Endothelial cell of umbilical vein (primary cell): ENCODE measurements at regions not wholly inside any gene's neighbourhood (a gene's known extent, or its start where the extent isn't known, plus 50 kb on each side); places are given as distances from the start of the nearest gene placed in this dataset.
"Not testable (repeated sequence)": the region's sequence is repeated elsewhere in the genome, so short reads cannot be mapped to it uniquely, and the experiment has no call there.

Experiments
- BruUV-seq: library from RNA; stranded (reverse); fragments of 400-500 nt; replicated peaks from 2 replicates; lab custom pipeline; 2021; lab: Mats Ljungman, UMichigan
- CTCF ChIA-PET: fragments of 300-600, 350-600 bp; sonication (Branson Sonifier 250); formaldehyde crosslinking; loops from one replicate; lab custom pipeline; 2021; ENCODE audit warnings: antibody characterized with exemption, inconsistent platforms; lab: Charles Lee
- POLR2A ChIA-PET: fragments of 300-600, 350-600 bp; sonication (Branson Sonifier 250); formaldehyde crosslinking; loops from one replicate; lab custom pipeline; 2021; ENCODE audit warnings: antibody characterized with exemption, inconsistent platforms; lab: Charles Lee
- DNase-seq: peaks from one replicate; pipeline ENCODE4 v3.0.0-alpha.2; 2011; ENCODE audit warnings: low read depth, low spot score
- FAIRE-seq: peaks from 2 replicates; lab custom pipeline; 2011; peaks lifted over from hg19 to GRCh38; lab: Jason Lieb, UNC
- H2AFZ ChIP-seq: 2 replicates; pipeline ENCODE4 v1.6.0; 2012; ENCODE audit warnings: low read depth, low read length, control low read depth, inconsistent platforms
- H3K27ac ChIP-seq: 2 replicates; pipeline ENCODE4 v1.5.1; 2011; ENCODE audit warnings: low read depth, mild to moderate bottlenecking, control low read depth, low read length, moderate library complexity; ENCODE audit not compliant: insufficient read depth
- H3K27me3 ChIP-seq, 2 experiments: 2 replicates each; pipeline versions ENCODE4 v1.6.0 to v1.6.1; 2011; ENCODE audit warnings: low read length in 2 of 2, mixed read lengths in 1 of 2; ENCODE audit not compliant: control insufficient read depth in 2 of 2, insufficient read depth in 2 of 2
- H3K36me3 ChIP-seq, 2 experiments: 2 replicates in 1 of 2; 3 replicates in 1 of 2; pipeline ENCODE4 v1.5.1; 2011; ENCODE audit warnings: low read length in 2 of 2, mild to moderate bottlenecking in 1 of 2, moderate library complexity in 1 of 2; ENCODE audit not compliant: control insufficient read depth in 2 of 2, insufficient read depth in 2 of 2; ENCODE audit errors: extremely low read depth in 1 of 2
- H3K4me1 ChIP-seq: 3 replicates; pipeline ENCODE4 v1.5.1; 2011; ENCODE audit warnings: mild to moderate bottlenecking, low read length; ENCODE audit not compliant: control insufficient read depth, insufficient read depth; ENCODE audit errors: extremely low read depth
- H3K4me2 ChIP-seq: 2 replicates; pipeline ENCODE4 v1.6.1; 2011; ENCODE audit warnings: low read length, control low read depth, mixed read lengths; ENCODE audit not compliant: insufficient read depth
- H3K4me3 ChIP-seq, 3 experiments: fragments of 200-600 bp in 1 of 3; sonication (generic), shearing (Covaris generic) in 1 of 3; replicated peaks in 1 of 3; 2 replicates each; pipeline ENCODE4 v1.5.1; 2011 to 2016; ENCODE audit warnings: control low read depth in 3 of 3, low read length in 3 of 3, mild to moderate bottlenecking in 2 of 3, inconsistent platforms in 1 of 3, low read depth in 1 of 3, moderate library complexity in 1 of 3; ENCODE audit not compliant: insufficient read depth in 1 of 3
- H3K79me2 ChIP-seq: 2 replicates; pipeline ENCODE4 v1.6.0; 2012; ENCODE audit warnings: low read length, inconsistent platforms; ENCODE audit not compliant: control insufficient read depth, insufficient read depth
- H3K9ac ChIP-seq: replicated peaks from 2 replicates; pipeline ENCODE3; 2011; ENCODE audit warnings: low read length, control low read depth; ENCODE audit not compliant: insufficient read depth; ENCODE audit errors: extremely low read depth
- H3K9me1 ChIP-seq: replicated peaks from 3 replicates; pipeline ENCODE4 v1.6.0; 2011; ENCODE audit warnings: mild to moderate bottlenecking, low read length; ENCODE audit not compliant: control insufficient read depth, insufficient read depth; ENCODE audit errors: extremely low read depth
- H3K9me3 ChIP-seq: replicated peaks from 2 replicates; pipeline ENCODE4 v1.5.1; 2012; ENCODE audit warnings: low read length, inconsistent platforms; ENCODE audit not compliant: control insufficient read depth, insufficient read depth
- H4K20me1 ChIP-seq: replicated peaks from 2 replicates; pipeline ENCODE3; 2011; ENCODE audit warnings: mild to moderate bottlenecking, low read length; ENCODE audit not compliant: control insufficient read depth, insufficient read depth; ENCODE audit errors: extremely low read depth
- EZH2 ChIP-seq: IDR thresholded peaks from 2 replicates; pipeline ENCODE4 v1.6.1; 2012; ENCODE audit warnings: borderline replicate concordance, low read depth, mild to moderate bottlenecking, moderate library complexity, low read length, inconsistent platforms; ENCODE audit not compliant: severe bottlenecking
- FOS ChIP-seq: IDR thresholded peaks from 2 replicates; pipeline ENCODE4 v1.6.1; 2011; ENCODE audit warnings: mild to moderate bottlenecking, low read length, moderate library complexity, borderline replicate concordance; ENCODE audit not compliant: insufficient read depth
- GATA2 ChIP-seq: IDR thresholded peaks from 2 replicates; pipeline ENCODE4 v1.7.0; 2011; ENCODE audit warnings: low read depth, mild to moderate bottlenecking, moderate library complexity, mixed read lengths, low read length; ENCODE audit not compliant: insufficient read length, insufficient read depth
- JUN ChIP-seq: IDR thresholded peaks from 2 replicates; pipeline ENCODE4 v1.6.1; 2011; ENCODE audit warnings: borderline replicate concordance, low read depth; ENCODE audit not compliant: insufficient read length, insufficient read depth
- MYC ChIP-seq: IDR thresholded peaks from one replicate; pipeline ENCODE4 v1.6.1; 2011; ENCODE audit warnings: mild to moderate bottlenecking, low read depth, low read length
- POLR2A ChIP-seq: IDR thresholded peaks from 2 replicates; pipeline ENCODE4 v1.6.1; 2012; ENCODE audit warnings: low read depth, mild to moderate bottlenecking, control low read depth, low read length
- POLR2AphosphoS5 ChIP-seq: IDR thresholded peaks from 2 replicates; pipeline ENCODE4 v1.6.1; 2012; ENCODE audit warnings: low read depth, mild to moderate bottlenecking, control low read depth, low read length, moderate library complexity; ENCODE audit not compliant: insufficient read depth
- dilution Hi-C: fragments of 300-500 bp; cut with MboI; formaldehyde crosslinking; loops from one replicate; pipeline ENCODE4 v1.15.0; 2019; ENCODE audit warnings: low sequenced_read_pairs; ENCODE audit not compliant: extremely low pct_ligation_motif_present
- intact Hi-C: fragments of 100-400 bp; cut with micrococcal nuclease; formaldehyde crosslinking; loops from one replicate; pipeline ENCODE4 v1.10.0; 2022
- TF ChIP-seq, protein P1 (sequence below), 2 donors: IDR thresholded peaks; 1 replicate in 1 of 2; 2 replicates in 1 of 2; pipeline ENCODE4 v1.5.1; 2011; ENCODE audit warnings: low read length in 2 of 2, mild to moderate bottlenecking in 2 of 2, moderate library complexity in 2 of 2, control low read depth in 1 of 2, inconsistent platforms in 1 of 2, low read depth in 1 of 2; ENCODE audit not compliant: insufficient read depth in 1 of 2; ENCODE audit errors: extremely low read depth in 1 of 2
- TF ChIP-seq, protein P2 (sequence below): IDR thresholded peaks from 2 replicates; pipeline ENCODE4 v1.6.1; 2011; ENCODE audit not compliant: insufficient read depth, insufficient read length

DNA sequence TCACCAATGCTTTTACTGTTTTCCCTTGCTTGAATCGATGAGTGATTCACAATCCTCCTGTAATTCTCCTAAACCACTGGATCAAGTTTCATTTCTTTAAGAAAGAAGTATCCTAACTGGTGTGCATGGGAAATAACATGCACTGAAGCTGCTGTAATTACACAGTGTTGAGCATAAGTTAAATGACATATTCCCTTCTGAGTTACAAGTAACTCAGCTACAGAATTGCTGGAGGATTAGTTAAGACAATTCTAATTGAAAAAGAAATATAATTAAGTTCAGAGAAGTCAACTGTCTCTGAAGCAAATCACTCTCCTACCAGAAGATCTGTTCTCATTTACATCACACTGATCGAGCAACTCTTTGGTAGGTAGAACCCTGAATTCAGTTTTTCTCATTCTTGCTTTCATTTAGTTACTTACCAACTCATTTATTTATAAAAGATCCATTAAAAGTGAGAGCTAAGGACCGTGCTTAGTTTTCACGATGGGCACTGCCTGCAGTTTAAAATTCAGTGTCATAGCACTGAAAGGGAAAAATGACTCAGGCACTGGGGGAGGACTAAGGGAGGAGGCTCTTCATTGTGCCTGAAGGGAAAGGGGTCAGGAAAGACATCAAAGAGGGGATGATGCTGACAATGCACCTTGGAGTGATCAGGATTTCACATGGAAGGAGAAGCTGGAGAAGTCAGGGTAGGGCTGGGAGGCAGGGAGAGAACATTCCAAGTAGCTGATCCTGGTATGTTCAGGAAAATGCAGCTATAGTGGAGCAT, 327.2 kb downstream of the EMP1 start:
- no peak for TF ChIP-seq GATA2
- TF ChIP-seq MYC = no peak
- no peak for TF ChIP-seq POLR2A
- TF ChIP-seq, protein P1, sequence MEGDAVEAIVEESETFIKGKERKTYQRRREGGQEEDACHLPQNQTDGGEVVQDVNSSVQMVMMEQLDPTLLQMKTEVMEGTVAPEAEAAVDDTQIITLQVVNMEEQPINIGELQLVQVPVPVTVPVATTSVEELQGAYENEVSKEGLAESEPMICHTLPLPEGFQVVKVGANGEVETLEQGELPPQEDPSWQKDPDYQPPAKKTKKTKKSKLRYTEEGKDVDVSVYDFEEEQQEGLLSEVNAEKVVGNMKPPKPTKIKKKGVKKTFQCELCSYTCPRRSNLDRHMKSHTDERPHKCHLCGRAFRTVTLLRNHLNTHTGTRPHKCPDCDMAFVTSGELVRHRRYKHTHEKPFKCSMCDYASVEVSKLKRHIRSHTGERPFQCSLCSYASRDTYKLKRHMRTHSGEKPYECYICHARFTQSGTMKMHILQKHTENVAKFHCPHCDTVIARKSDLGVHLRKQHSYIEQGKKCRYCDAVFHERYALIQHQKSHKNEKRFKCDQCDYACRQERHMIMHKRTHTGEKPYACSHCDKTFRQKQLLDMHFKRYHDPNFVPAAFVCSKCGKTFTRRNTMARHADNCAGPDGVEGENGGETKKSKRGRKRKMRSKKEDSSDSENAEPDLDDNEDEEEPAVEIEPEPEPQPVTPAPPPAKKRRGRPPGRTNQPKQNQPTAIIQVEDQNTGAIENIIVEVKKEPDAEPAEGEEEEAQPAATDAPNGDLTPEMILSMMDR (IDR thresholded peaks at IDR 0.05; ENCODE audit: extremely low read depth in 1 of 2, insufficient read depth in 1 of 2, low read depth in 1 of 2, low read length in 2 of 2) = no peak
- TF ChIP-seq, protein P2, sequence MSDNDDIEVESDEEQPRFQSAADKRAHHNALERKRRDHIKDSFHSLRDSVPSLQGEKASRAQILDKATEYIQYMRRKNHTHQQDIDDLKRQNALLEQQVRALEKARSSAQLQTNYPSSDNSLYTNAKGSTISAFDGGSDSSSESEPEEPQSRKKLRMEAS = no peak
- TF ChIP-seq POLR2AphosphoS5 = no peak
- TF ChIP-seq JUN = no peak
- no peak for TF ChIP-seq EZH2
- no peak for TF ChIP-seq FOS
- H3K9me1 ChIP-seq = no peaks in the 10 kb centered on the region
- no peak overlapping the region for H3K27ac ChIP-seq
- H3K4me2 ChIP-seq = no peak overlapping the region
- ChIA-PET CTCF (interaction anchor here (2.5 kb wide), 1 partner anchor 11 kb away, joined by 19 read pairs; no protein-coding TSS in a partner anchor), POLR2A (interaction anchor here (0.5 kb wide), 1 partner anchor 21 kb away, joined by 3 read pairs; no protein-coding TSS in a partner anchor)
- intact Hi-C loops = no loop called here
- H3K9ac ChIP-seq = no peak overlapping the region
- no peak overlapping the region for H3K4me3 ChIP-seq
- no peaks in the 10 kb centered on the region for H3K36me3 ChIP-seq
- H3K79me2 ChIP-seq = no peaks in the 10 kb centered on the region
- FAIRE-seq (no peak), DNase-seq (no peak)
- H3K9me3 ChIP-seq = no peaks in the 10 kb centered on the region
- dilution Hi-C loops = no loop called here
- H4K20me1 ChIP-seq = no peaks in the 10 kb centered on the region
- H3K4me1 ChIP-seq = no peaks in the 10 kb centered on the region
- H3K27me3 ChIP-seq = no peaks in the 10 kb centered on the region
- no TSS peak for BruUV-seq
- no peak overlapping the region for H2AFZ ChIP-seq

GRCh38 chr12:13518034-13518433, 321.5 kb downstream of the EMP1 start:
- DNase-seq, H3K9me3 ChIP-seq, H2AFZ ChIP-seq, FAIRE-seq, POLR2A ChIA-PET, H3K9ac ChIP-seq, H3K79me2 ChIP-seq, H3K4me1 ChIP-seq, H3K36me3 ChIP-seq, BruUV-seq, H3K4me3 ChIP-seq, intact Hi-C loops, H3K27ac ChIP-seq, H3K4me2 ChIP-seq, H4K20me1 ChIP-seq, dilution Hi-C loops, H3K9me1 ChIP-seq, H3K27me3 ChIP-seq: not testable (repeated sequence)
- CTCF ChIA-PET = interaction anchor here (1.1 kb wide), 1 partner anchor 17 kb away, joined by 3 read pairs; no protein-coding TSS in a partner anchor
